ENCODE measurements at regions not wholly inside any gene's neighbourhood (a gene's known extent, or its start where the extent isn't known, plus 50 kb on each side); places are given as distances from the start of the nearest gene placed in this dataset.
A peak's percentile ranks its signal among the peaks of the same experiment; 100 is the strongest.

GRCh38 chr6:105492706-105493673 is 90.1 kb upstream of the PREP start:
- ChIA-PET POLR2A (no interaction called here), CTCF (interaction anchor here (1.0 to 1.3 kb wide), 2 partner anchors 61 to 846 kb away, joined by 3 to 6 read pairs; no protein-coding TSS in a partner anchor)
- BruUV-seq (replicated peaks): no TSS peak
- DNase-seq (ENCODE audit: low read depth, low spot score) (peak; percentile 10), FAIRE-seq (no peak)
- Histone ChIP-seq H2AFZ (ENCODE audit: low read depth, low read length) (no peak overlapping the region), H3K36me3 (ENCODE audit: control insufficient read depth in 2 of 2, extremely low read depth in 1 of 2, insufficient read depth in 2 of 2, low read length in 2 of 2) (no peaks in the 10 kb centered on the region), H3K79me2 (ENCODE audit: control insufficient read depth, insufficient read depth, low read length) (no peaks in the 10 kb centered on the region), H3K4me2 (ENCODE audit: insufficient read depth, low read length) (no peak overlapping the region), H3K27me3 (ENCODE audit: control insufficient read depth in 2 of 2, insufficient read depth in 2 of 2, low read length in 2 of 2) (peaks cover 0 to 3% of the 10 kb centered on the region in 2 experiments), H3K27ac (ENCODE audit: insufficient read depth, low read depth, low read length) (no peak overlapping the region), H3K4me3 (replicated peaks in 1 of 3; ENCODE audit: insufficient read depth in 1 of 3, low read depth in 1 of 3, low read length in 3 of 3) (no peak overlapping the region), H3K9me3 (replicated peaks; ENCODE audit: control insufficient read depth, insufficient read depth, low read length) (no peaks in the 10 kb centered on the region), H4K20me1 (replicated peaks; ENCODE audit: control insufficient read depth, extremely low read depth, insufficient read depth, low read length) (no peaks in the 10 kb centered on the region), H3K9me1 (replicated peaks; ENCODE audit: control insufficient read depth, extremely low read depth, insufficient read depth, low read length) (no peaks in the 10 kb centered on the region), H3K9ac (replicated peaks; ENCODE audit: extremely low read depth, insufficient read depth, low read length) (no peak overlapping the region), H3K4me1 (ENCODE audit: control insufficient read depth, extremely low read depth, insufficient read depth, low read length) (peaks cover 13% of the 10 kb centered on the region)
- dilution Hi-C loops (cut with MboI; ENCODE audit: extremely low pct_ligation_motif_present, low sequenced_read_pairs): no loop called here
- intact Hi-C loops (cut with micrococcal nuclease): no loop called here
- TF ChIP-seq CTCF (IDR thresholded peaks at IDR 0.05; ENCODE audit: extremely low read depth in 1 of 2, insufficient read depth in 1 of 2, low read depth in 1 of 2, low read length in 2 of 2) (no peak), GATA2 (IDR thresholded peaks at IDR 0.05; ENCODE audit: insufficient read depth, insufficient read length, low read depth, low read length) (no peak), POLR2A (IDR thresholded peaks at IDR 0.05; ENCODE audit: low read depth, low read length) (no peak), EZH2 (IDR thresholded peaks at IDR 0.05; ENCODE audit: borderline replicate concordance, low read depth, low read length, severe bottlenecking) (no peak), MAX (IDR thresholded peaks at IDR 0.05; ENCODE audit: insufficient read depth, insufficient read length) (no peak), POLR2AphosphoS5 (IDR thresholded peaks at IDR 0.05; ENCODE audit: insufficient read depth, low read depth, low read length) (no peak)
